Stimulated activated CD8-positive, alpha-beta memory T cell treated with anti-CD3 and anti-CD28 coated beads, Interleukin-7, amount 100 ng/mL, for 24 hours (primary cell): ENCODE measurements at regions not wholly inside any gene's neighbourhood (a gene's known extent, or its start where the extent isn't known, plus 50 kb on each side); places are given as distances from the start of the nearest gene placed in this dataset.

ENCODE experiments used
- DNase-seq: peaks from one replicate; pipeline ENCODE4 v3.0.0-alpha.2; 2020; ENCODE audit warnings: low read depth

- no peak for DNase-seq
Measured at GRCh38 chr9:127553793-127554192, 58.3 kb upstream of the STXBP1 start.

GRCh38 chr9:127554966-127555839 lies 56.9 kb upstream of the STXBP1 start:
- DNase-seq = no peak

- peak; percentile 33 for DNase-seq
Measured at GRCh38 chr9:127555840-127556820, 55.9 kb upstream of the STXBP1 start.

- DNase-seq = no peak
Measured at GRCh38 chr9:127556871-127557270, 55.2 kb upstream of the STXBP1 start.

- DNase-seq = no peak
Measured at GRCh38 chr9:127557466-127557869, 54.6 kb upstream of the STXBP1 start.

GRCh38 chr9:127557998-127558546 lies 54.0 kb upstream of the STXBP1 start:
- DNase-seq = no peak

GRCh38 chr9:127558581-127559246 lies 53.4 kb upstream of the STXBP1 start:
- DNase-seq = no peak

GRCh38 chr9:127559247-127559680 lies 52.8 kb upstream of the STXBP1 start:
- no peak for DNase-seq

- DNase-seq = no peak
Measured at GRCh38 chr9:127561491-127562278, 50.4 kb upstream of the STXBP1 start.
